Naive thymus-derived CD4-positive, alpha-beta T cell (primary cell): ENCODE measurements at regions not wholly inside any gene's neighbourhood (a gene's known extent, or its start where the extent isn't known, plus 50 kb on each side); places are given as distances from the start of the nearest gene placed in this dataset.
"Not testable (repeated sequence)": the region's sequence is repeated elsewhere in the genome, so short reads cannot be mapped to it uniquely, and the experiment has no call there.

Experiments
- ATAC-seq: fragments of 150-1000 bp; cut with Tn5 transposase; 2 replicates; pipeline ENCODE4 v1.10.0; 2021; ENCODE audit warnings: mild to moderate bottlenecking, moderate library complexity
- CTCF ChIA-PET: fragments of 350-600 bp; sonication (Branson Sonifier 250); formaldehyde crosslinking; loops from one replicate; lab custom pipeline; 2021; ENCODE audit warnings: antibody characterized with exemption; lab: Charles Lee
- POLR2A ChIA-PET: fragments of 350-600 bp; sonication (Branson Sonifier 250); formaldehyde crosslinking; loops from one replicate; lab custom pipeline; 2021; ENCODE audit warnings: antibody characterized with exemption, inconsistent platforms; lab: Charles Lee
- DNase-seq, 9 donors: peaks; one replicate each; pipeline versions ENCODE4 v3.0.0 to v3.0.0-alpha.2; 2020 to 2022; ENCODE audit warnings: mixed read lengths in 1 of 9
- H3K27ac ChIP-seq: one replicate; pipeline ENCODE4 v1.7.0; 2013; ENCODE audit warnings: mild to moderate bottlenecking, low read depth, low read length, moderate library complexity
- H3K27me3 ChIP-seq, 2 donors: one replicate each; pipeline ENCODE4 v1.7.0; 2013; ENCODE audit warnings: low read length in 2 of 2, mild to moderate bottlenecking in 2 of 2, moderate library complexity in 2 of 2; ENCODE audit not compliant: control insufficient read depth in 2 of 2, insufficient read depth in 2 of 2
- H3K36me3 ChIP-seq, 3 experiments: 1 replicate in 2 of 3; 2 replicates in 1 of 3; pipeline ENCODE4 v1.7.0; 2013; ENCODE audit warnings: low read length in 3 of 3, mild to moderate bottlenecking in 3 of 3, moderate library complexity in 1 of 3; ENCODE audit not compliant: insufficient read depth in 3 of 3, control insufficient read depth in 2 of 3
- H3K4me1 ChIP-seq, 2 donors: one replicate each; pipeline ENCODE4 v1.7.0; 2013; ENCODE audit warnings: low read length in 2 of 2, mild to moderate bottlenecking in 2 of 2, moderate library complexity in 1 of 2; ENCODE audit not compliant: control insufficient read depth in 2 of 2, insufficient read depth in 2 of 2
- H3K4me3 ChIP-seq: 2 replicates; pipeline ENCODE4 v1.7.0; 2013; ENCODE audit warnings: mild to moderate bottlenecking, low read length
- H3K9me3 ChIP-seq, 3 experiments: 1 replicate in 2 of 3; 2 replicates in 1 of 3; pipeline ENCODE4 v1.7.0; 2013; ENCODE audit warnings: low read length in 3 of 3; ENCODE audit not compliant: control insufficient read depth in 2 of 3
- H3K27ac Mint-ChIP-seq, 9 donors: one replicate each; pipeline ENCODE4 v1.8.0; 2020 to 2022; ENCODE audit warnings: mixed read lengths in 9 of 9, mild to moderate bottlenecking in 8 of 9, moderate library complexity in 5 of 9, inconsistent platforms in 2 of 9
- H3K27me3 Mint-ChIP-seq, 5 donors: one replicate each; pipeline ENCODE4 v1.8.0; 2021 to 2022; ENCODE audit warnings: mixed read lengths in 5 of 5, mild to moderate bottlenecking in 1 of 5
- H3K36me3 Mint-ChIP-seq, 5 donors: one replicate each; pipeline ENCODE4 v1.8.0; 2020 to 2022; ENCODE audit warnings: mixed read lengths in 5 of 5, mild to moderate bottlenecking in 3 of 5, inconsistent platforms in 1 of 5
- H3K4me1 Mint-ChIP-seq, 7 donors: one replicate each; pipeline ENCODE4 v1.8.0; 2020 to 2022; ENCODE audit warnings: mixed read lengths in 7 of 7, mild to moderate bottlenecking in 3 of 7, inconsistent platforms in 1 of 7
- H3K4me3 Mint-ChIP-seq, 10 donors: one replicate each; pipeline ENCODE4 v1.8.0; 2020 to 2022; ENCODE audit warnings: mild to moderate bottlenecking in 10 of 10, mixed read lengths in 10 of 10, moderate library complexity in 6 of 10, inconsistent platforms in 2 of 10
- H3K9me3 Mint-ChIP-seq, 11 donors: one replicate each; pipeline ENCODE4 v1.8.0; 2020 to 2022; ENCODE audit warnings: mixed read lengths in 11 of 11, mild to moderate bottlenecking in 4 of 11, inconsistent platforms in 1 of 11, moderate library complexity in 1 of 11
- intact Hi-C, 2 donors: fragments of 100-400 bp; cut with micrococcal nuclease; formaldehyde crosslinking; loops; one replicate each; pipeline ENCODE4 v1.15.1; 2023

- Histone ChIP-seq H3K27ac (no peak overlapping the region), H3K36me3 (no peaks in the 10 kb centered on the region), H3K9me3 (no peaks in the 10 kb centered on the region), H3K27me3 (no peaks in the 10 kb centered on the region), H3K4me3 (no peak overlapping the region), H3K4me1 (no peaks in the 10 kb centered on the region)
- Mint-ChIP-seq H3K27me3 (no peaks in the 10 kb centered on the region), H3K9me3 (peaks cover 0 to 19% (median 6%) of the 10 kb centered on the region in 11 donors), H3K27ac (no peak overlapping the region), H3K4me3 (no peak overlapping the region), H3K36me3 (no peaks in the 10 kb centered on the region), H3K4me1 (no peaks in the 10 kb centered on the region)
- ChIA-PET CTCF (no interaction called here), POLR2A (no interaction called here)
- DNase-seq (no peak), ATAC-seq (no peak)
- intact Hi-C loops = no loop called here
These were observed 247.1 kb downstream of the C11orf87 start for GRCh38 chr11:109668973-109669634.

GRCh38 chr11:109677231-109677630 lies 255.2 kb downstream of the C11orf87 start:
- H3K27ac Mint-ChIP-seq = no peak overlapping the region
- H3K4me1 Mint-ChIP-seq = no peaks in the 10 kb centered on the region

GRCh38 chr11:109677876-109678275 lies 255.9 kb downstream of the C11orf87 start:
- no peaks in the 10 kb centered on the region for H3K27me3 ChIP-seq
- H3K4me3 ChIP-seq = no peak overlapping the region
- ATAC-seq (no peak), DNase-seq (no peak)
- Mint-ChIP-seq H3K27ac (no peak overlapping the region), H3K27me3 (no peaks in the 10 kb centered on the region), H3K9me3 (peaks cover 0 to 8% (median 2%) of the 10 kb centered on the region in 11 donors), H3K36me3 (no peaks in the 10 kb centered on the region), H3K4me1 (no peaks in the 10 kb centered on the region), H3K4me3 (no peak overlapping the region)
- no peaks in the 10 kb centered on the region for H3K36me3 ChIP-seq
- intact Hi-C loops = no loop called here
- no peaks in the 10 kb centered on the region for H3K9me3 ChIP-seq
- CTCF ChIA-PET = no interaction called here
- POLR2A ChIA-PET = no interaction called here
- H3K4me1 ChIP-seq = no peaks in the 10 kb centered on the region
- no peak overlapping the region for H3K27ac ChIP-seq

More at GRCh38 chr11:109677231-109677630, 255.2 kb downstream of the C11orf87 start:
- ChIA-PET POLR2A (no interaction called here), CTCF (no interaction called here)
- no peaks in the 10 kb centered on the region for H3K27me3 Mint-ChIP-seq
- Histone ChIP-seq H3K9me3 (no peaks in the 10 kb centered on the region), H3K36me3 (no peaks in the 10 kb centered on the region), H3K27me3 (no peaks in the 10 kb centered on the region), H3K4me3 (no peak overlapping the region), H3K27ac (no peak overlapping the region), H3K4me1 (no peaks in the 10 kb centered on the region)
- ATAC-seq = no peak
- no peak overlapping the region for H3K4me3 Mint-ChIP-seq
- no peak for DNase-seq
- no peaks in the 10 kb centered on the region for H3K36me3 Mint-ChIP-seq
- intact Hi-C loops = no loop called here
- H3K9me3 Mint-ChIP-seq = peaks cover 0 to 8% (median 2%) of the 10 kb centered on the region in 11 donors

- H3K36me3 ChIP-seq = no peaks in the 10 kb centered on the region
- no peak overlapping the region for H3K4me3 ChIP-seq
- no peak overlapping the region for H3K27ac ChIP-seq
- no peak overlapping the region for H3K27ac Mint-ChIP-seq
- ATAC-seq (no peak), DNase-seq (no peak)
- no peaks in the 10 kb centered on the region for H3K4me1 Mint-ChIP-seq
- ChIA-PET CTCF (no interaction called here), POLR2A (no interaction called here)
- H3K27me3 Mint-ChIP-seq = no peaks in the 10 kb centered on the region
- intact Hi-C loops = no loop called here
- no peaks in the 10 kb centered on the region for H3K9me3 ChIP-seq
- peaks cover 0 to 6% (median 0%) of the 10 kb centered on the region in 11 donors for H3K9me3 Mint-ChIP-seq
- H3K4me1 ChIP-seq = no peaks in the 10 kb centered on the region
- H3K27me3 ChIP-seq = no peaks in the 10 kb centered on the region
- no peak overlapping the region for H3K4me3 Mint-ChIP-seq
- H3K36me3 Mint-ChIP-seq = no peaks in the 10 kb centered on the region
These were observed 258.1 kb downstream of the C11orf87 start for GRCh38 chr11:109680127-109680526.

- POLR2A ChIA-PET = not testable (repeated sequence)
These were observed 260.8 kb downstream of the C11orf87 start for GRCh38 chr11:109682788-109683187.

GRCh38 chr11:109695696-109696095 lies 273.7 kb downstream of the C11orf87 start:
- Histone ChIP-seq H3K27me3 (no peaks in the 10 kb centered on the region), H3K4me1 (no peaks in the 10 kb centered on the region), H3K36me3 (no peaks in the 10 kb centered on the region), H3K4me3 (no peak overlapping the region), H3K9me3 (peaks cover 0 to 26% (median 0%) of the 10 kb centered on the region in 3 experiments), H3K27ac (no peak overlapping the region)
- intact Hi-C loops = no loop called here
- Mint-ChIP-seq H3K4me3 (no peak overlapping the region), H3K36me3 (peaks cover 0 to 6% (median 0%) of the 10 kb centered on the region in 5 donors), H3K4me1 (no peaks in the 10 kb centered on the region), H3K27ac (no peak overlapping the region), H3K27me3 (no peaks in the 10 kb centered on the region), H3K9me3 (peaks cover 7 to 58% (median 22%) of the 10 kb centered on the region in 11 donors)
- POLR2A ChIA-PET = no interaction called here
- no peak for DNase-seq
- CTCF ChIA-PET = no interaction called here
- ATAC-seq = no peak

More at GRCh38 chr11:109682788-109683187, 260.8 kb downstream of the C11orf87 start:
- H3K9me3 Mint-ChIP-seq, CTCF ChIA-PET, H3K36me3 Mint-ChIP-seq, H3K4me1 Mint-ChIP-seq, H3K27me3 ChIP-seq, H3K4me3 Mint-ChIP-seq, H3K36me3 ChIP-seq, H3K27ac ChIP-seq, DNase-seq, H3K27ac Mint-ChIP-seq, H3K9me3 ChIP-seq, H3K4me3 ChIP-seq, H3K4me1 ChIP-seq, ATAC-seq, intact Hi-C loops, H3K27me3 Mint-ChIP-seq: not testable (repeated sequence)

- H3K9me3 Mint-ChIP-seq = peaks cover 7 to 60% (median 22%) of the 10 kb centered on the region in 11 donors
- H3K36me3 ChIP-seq = no peaks in the 10 kb centered on the region
- H3K27me3 ChIP-seq = no peaks in the 10 kb centered on the region
- H3K4me3 ChIP-seq = no peak overlapping the region
- no peaks in the 10 kb centered on the region for H3K4me1 Mint-ChIP-seq
- ATAC-seq (no peak), DNase-seq (no peak)
- POLR2A ChIA-PET = no interaction called here
- no peak overlapping the region for H3K27ac ChIP-seq
- H3K36me3 Mint-ChIP-seq = peaks cover 0 to 6% (median 0%) of the 10 kb centered on the region in 5 donors
- peaks cover 0 to 26% (median 0%) of the 10 kb centered on the region in 3 experiments for H3K9me3 ChIP-seq
- no peaks in the 10 kb centered on the region for H3K4me1 ChIP-seq
- intact Hi-C loops = no loop called here
- peak overlapping the region in 1 of 9 donors; percentile 11 for H3K27ac Mint-ChIP-seq
- no peak overlapping the region for H3K4me3 Mint-ChIP-seq
- CTCF ChIA-PET = no interaction called here
- no peaks in the 10 kb centered on the region for H3K27me3 Mint-ChIP-seq
These were observed 274.4 kb downstream of the C11orf87 start for GRCh38 chr11:109696191-109696897.
